Natural killer cell (primary cell): ENCODE measurements at regions not wholly inside any gene's neighbourhood (a gene's known extent, or its start where the extent isn't known, plus 50 kb on each side); places are given as distances from the start of the nearest gene placed in this dataset.

Source experiments
- ATAC-seq, 3 donors: fragments of 150-1000 bp in 2 of 3; fragments of 200-7000 bp in 1 of 3; cut with Tn5 transposase; 1 replicate in 1 of 3; 2 replicates in 2 of 3; pipeline ENCODE4 v1.10.0; 2021; ENCODE audit warnings: mild to moderate bottlenecking in 2 of 3, moderate library complexity in 2 of 3
- DNase-seq, 2 donors: peaks; one replicate each; pipeline versions ENCODE4 v3.0.0 to v3.0.0-alpha.2; 2013 to 2021; ENCODE audit warnings: mixed read lengths in 1 of 2
- H3K27ac ChIP-seq: one replicate; pipeline ENCODE4 v1.5.1; 2013; ENCODE audit warnings: mild to moderate bottlenecking, low read length
- H3K27me3 ChIP-seq: one replicate; pipeline ENCODE4 v1.6.1; 2013; ENCODE audit warnings: low read length; ENCODE audit not compliant: control insufficient read depth, insufficient read depth
- H3K36me3 ChIP-seq: one replicate; pipeline ENCODE4 v1.6.1; 2013; ENCODE audit warnings: low read length; ENCODE audit not compliant: control insufficient read depth, insufficient read depth
- H3K4me1 ChIP-seq: one replicate; pipeline ENCODE4 v1.6.1; 2013; ENCODE audit warnings: low read length; ENCODE audit not compliant: control insufficient read depth, insufficient read depth
- H3K4me3 ChIP-seq: one replicate; pipeline ENCODE4 v1.5.1; 2013; ENCODE audit warnings: low read length
- H3K9me3 ChIP-seq: one replicate; pipeline ENCODE4 v1.6.1; 2013; ENCODE audit warnings: low read length; ENCODE audit not compliant: control insufficient read depth, insufficient read depth
- H3K27ac Mint-ChIP-seq, 2 donors: one replicate each; pipeline ENCODE4 v1.8.0; 2022; ENCODE audit warnings: mild to moderate bottlenecking in 2 of 2, mixed read lengths in 2 of 2, moderate library complexity in 1 of 2
- H3K27me3 Mint-ChIP-seq, 2 donors: one replicate each; pipeline ENCODE4 v1.8.0; 2022; ENCODE audit warnings: low read depth in 2 of 2, mixed read lengths in 2 of 2
- H3K36me3 Mint-ChIP-seq: one replicate; pipeline ENCODE4 v1.8.0; 2022; ENCODE audit warnings: mixed read lengths
- H3K4me1 Mint-ChIP-seq, 2 donors: one replicate each; pipeline ENCODE4 v1.8.0; 2022; ENCODE audit warnings: mixed read lengths in 2 of 2
- H3K4me3 Mint-ChIP-seq: one replicate; pipeline ENCODE4 v1.8.0; 2022; ENCODE audit warnings: mild to moderate bottlenecking, moderate library complexity, mixed read lengths
- H3K9me3 Mint-ChIP-seq, 2 donors: one replicate each; pipeline ENCODE4 v1.8.0; 2022; ENCODE audit warnings: mixed read lengths in 2 of 2
- CTCF ChIP-seq: fragments of 200-600 bp; IDR thresholded peaks from one replicate; pipeline ENCODE4 v1.8.0; 2022; ENCODE audit warnings: antibody characterized with exemption
- whole genome bisulfite sequencing: methylation state at CpG from one replicate; pipeline ENCODE4 v1.1.7; 2013; ENCODE audit warnings: missing lambda C conversion rate; ENCODE audit not compliant: insufficient coverage; 5-methylcytosine and 5-hydroxymethylcytosine counted together
- intact Hi-C: fragments of 100-400 bp; cut with micrococcal nuclease; formaldehyde crosslinking; loops from one replicate; pipeline ENCODE4 v1.14.2; 2022

DNA sequence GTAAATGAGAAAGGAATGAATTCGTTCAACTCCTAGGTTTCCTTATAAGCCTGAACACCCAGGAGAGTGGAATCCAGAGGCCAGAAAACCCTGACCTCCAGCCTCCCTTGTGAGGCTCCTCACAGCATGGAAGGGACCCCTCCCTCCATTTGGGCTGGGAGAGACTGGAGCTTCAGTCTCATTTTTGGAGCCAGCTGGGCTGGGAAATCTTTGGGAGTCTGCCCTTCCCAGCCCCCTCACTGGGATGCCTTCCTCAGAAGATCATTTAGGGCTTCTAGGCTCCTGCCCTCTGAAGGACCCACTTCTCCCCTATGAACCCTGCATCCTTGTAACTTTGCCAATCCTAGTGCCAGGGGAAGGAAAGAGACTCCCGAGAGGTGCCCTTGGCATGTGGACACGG, 346.1 kb downstream of the CYP26B1 start:
- H3K9me3 Mint-ChIP-seq, result no peaks in the 10 kb centered on the region
- H3K27me3 Mint-ChIP-seq, result peaks cover 0 to 5% of the 10 kb centered on the region in 2 donors
- Histone ChIP-seq H3K9me3 (no peaks in the 10 kb centered on the region), H3K4me1 (no peaks in the 10 kb centered on the region), H3K27me3 (no peaks in the 10 kb centered on the region), H3K27ac (no peak overlapping the region), H3K4me3 (no peak overlapping the region), H3K36me3 (no peaks in the 10 kb centered on the region)
- whole genome bisulfite sequencing, result 92% methylated on average over 3 of the region's 3 CpGs
- H3K36me3 Mint-ChIP-seq, result no peaks in the 10 kb centered on the region
- no peak overlapping the region for H3K27ac Mint-ChIP-seq
- intact Hi-C loops, result loop anchor here (5.0 kb wide), 1 partner anchor 254 kb away; no protein-coding TSS in a partner anchor
- TF ChIP-seq CTCF, result no peak
- H3K4me3 Mint-ChIP-seq, result no peak overlapping the region
- DNase-seq (no peak), ATAC-seq (no peak)
- H3K4me1 Mint-ChIP-seq, result no peaks in the 10 kb centered on the region

GRCh38 chr2:71800851-71801250, 346.8 kb downstream of the CYP26B1 start:
- Histone ChIP-seq H3K27ac (no peak overlapping the region), H3K36me3 (no peaks in the 10 kb centered on the region), H3K4me1 (no peaks in the 10 kb centered on the region), H3K9me3 (no peaks in the 10 kb centered on the region), H3K27me3 (no peaks in the 10 kb centered on the region), H3K4me3 (no peak overlapping the region)
- intact Hi-C loops, result loop anchor here (5.0 kb wide), 1 partner anchor 254 kb away; no protein-coding TSS in a partner anchor
- no peak for DNase-seq
- Mint-ChIP-seq H3K27ac (no peak overlapping the region), H3K27me3 (peaks cover 0 to 5% of the 10 kb centered on the region in 2 donors), H3K4me3 (no peak overlapping the region), H3K36me3 (no peaks in the 10 kb centered on the region), H3K4me1 (no peaks in the 10 kb centered on the region), H3K9me3 (no peaks in the 10 kb centered on the region)
- 86% methylated on average over 1 of the region's 1 CpG for WGBS
- TF ChIP-seq CTCF, result no peak
- ATAC-seq, result no peak

GRCh38 chr2:71800106-71800809, 346.9 kb downstream of the DYSF start:
- H3K4me3 ChIP-seq, result no peak overlapping the region
- TF ChIP-seq CTCF, result no peak
- Mint-ChIP-seq H3K27me3 (peaks cover 0 to 5% of the 10 kb centered on the region in 2 donors), H3K36me3 (no peaks in the 10 kb centered on the region), H3K4me1 (no peaks in the 10 kb centered on the region), H3K9me3 (no peaks in the 10 kb centered on the region), H3K27ac (no peak overlapping the region), H3K4me3 (no peak overlapping the region)
- DNase-seq, result no peak
- ATAC-seq, result no peak
- no peak overlapping the region for H3K27ac ChIP-seq
- no peaks in the 10 kb centered on the region for H3K9me3 ChIP-seq
- WGBS, result 74% methylated on average over 13 of the region's 13 CpGs
- no peaks in the 10 kb centered on the region for H3K27me3 ChIP-seq
- no peaks in the 10 kb centered on the region for H3K36me3 ChIP-seq
- intact Hi-C loops, result loop anchor here (5.0 kb wide), 1 partner anchor 253 kb away; no protein-coding TSS in a partner anchor
- H3K4me1 ChIP-seq, result no peaks in the 10 kb centered on the region
